GM10266 (cell line): ENCODE measurements at regions not wholly inside any gene's neighbourhood (a gene's known extent, or its start where the extent isn't known, plus 50 kb on each side); places are given as distances from the start of the nearest gene placed in this dataset.
"Not testable (repeated sequence)": the region's sequence is repeated elsewhere in the genome, so short reads cannot be mapped to it uniquely, and the experiment has no call there.

ENCODE experiments used
- DNase-seq: peaks from one replicate; pipeline ENCODE4 v3.0.0; 2012; ENCODE audit errors: extremely low spot score
- TF ChIP-seq, protein P1 (sequence below): IDR thresholded peaks from 2 replicates; pipeline ENCODE4 v1.5.1; 2012; ENCODE audit warnings: mild to moderate bottlenecking, low read depth; ENCODE audit not compliant: control insufficient read depth, insufficient read depth; ENCODE audit errors: missing control alignments

DNA sequence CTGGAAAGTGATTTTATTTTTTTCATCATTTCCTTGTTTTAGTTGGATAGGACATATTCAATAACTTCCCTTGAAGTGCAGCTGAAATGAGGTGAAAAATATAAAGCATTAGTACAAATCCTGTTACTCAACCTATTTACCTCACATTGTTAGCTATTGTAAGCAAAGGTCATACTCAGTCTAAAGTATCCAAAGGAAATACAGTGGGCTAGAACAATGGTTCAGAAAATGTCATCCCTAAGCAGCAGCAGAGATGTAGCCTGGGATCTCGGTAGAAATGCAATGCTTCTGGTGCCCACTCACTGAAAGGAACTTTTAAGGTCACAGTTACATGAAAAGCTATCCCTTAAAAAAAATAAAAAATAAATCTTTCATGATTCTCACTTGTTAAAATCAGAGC is 300.6 kb downstream of the PPP4R3C start:
- DNase-seq, result no peak
- TF ChIP-seq, protein P1, sequence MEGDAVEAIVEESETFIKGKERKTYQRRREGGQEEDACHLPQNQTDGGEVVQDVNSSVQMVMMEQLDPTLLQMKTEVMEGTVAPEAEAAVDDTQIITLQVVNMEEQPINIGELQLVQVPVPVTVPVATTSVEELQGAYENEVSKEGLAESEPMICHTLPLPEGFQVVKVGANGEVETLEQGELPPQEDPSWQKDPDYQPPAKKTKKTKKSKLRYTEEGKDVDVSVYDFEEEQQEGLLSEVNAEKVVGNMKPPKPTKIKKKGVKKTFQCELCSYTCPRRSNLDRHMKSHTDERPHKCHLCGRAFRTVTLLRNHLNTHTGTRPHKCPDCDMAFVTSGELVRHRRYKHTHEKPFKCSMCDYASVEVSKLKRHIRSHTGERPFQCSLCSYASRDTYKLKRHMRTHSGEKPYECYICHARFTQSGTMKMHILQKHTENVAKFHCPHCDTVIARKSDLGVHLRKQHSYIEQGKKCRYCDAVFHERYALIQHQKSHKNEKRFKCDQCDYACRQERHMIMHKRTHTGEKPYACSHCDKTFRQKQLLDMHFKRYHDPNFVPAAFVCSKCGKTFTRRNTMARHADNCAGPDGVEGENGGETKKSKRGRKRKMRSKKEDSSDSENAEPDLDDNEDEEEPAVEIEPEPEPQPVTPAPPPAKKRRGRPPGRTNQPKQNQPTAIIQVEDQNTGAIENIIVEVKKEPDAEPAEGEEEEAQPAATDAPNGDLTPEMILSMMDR, result no peak

DNA sequence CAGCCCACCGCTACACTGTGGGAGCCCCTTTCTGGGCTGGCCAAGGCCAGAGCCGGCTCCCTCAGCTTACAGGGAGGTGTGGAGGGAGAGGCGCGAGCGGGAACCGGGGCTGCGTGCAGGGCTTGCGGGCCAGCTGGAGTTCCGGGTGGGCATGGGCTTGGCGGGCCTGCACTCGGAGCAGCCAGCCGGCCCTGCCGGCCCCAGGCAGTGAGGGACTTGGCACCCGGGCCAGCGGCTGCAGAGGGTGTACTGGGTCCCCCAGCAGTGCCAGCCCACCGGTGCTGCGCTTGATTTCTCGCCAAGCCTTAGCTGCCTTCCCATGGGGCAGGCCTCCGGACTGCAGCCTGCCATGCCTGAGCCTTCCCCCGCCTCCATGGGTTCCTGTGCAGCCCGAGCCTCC is 306.2 kb downstream of the PPP4R3C start:
- not testable (repeated sequence) for DNase-seq

DNA sequence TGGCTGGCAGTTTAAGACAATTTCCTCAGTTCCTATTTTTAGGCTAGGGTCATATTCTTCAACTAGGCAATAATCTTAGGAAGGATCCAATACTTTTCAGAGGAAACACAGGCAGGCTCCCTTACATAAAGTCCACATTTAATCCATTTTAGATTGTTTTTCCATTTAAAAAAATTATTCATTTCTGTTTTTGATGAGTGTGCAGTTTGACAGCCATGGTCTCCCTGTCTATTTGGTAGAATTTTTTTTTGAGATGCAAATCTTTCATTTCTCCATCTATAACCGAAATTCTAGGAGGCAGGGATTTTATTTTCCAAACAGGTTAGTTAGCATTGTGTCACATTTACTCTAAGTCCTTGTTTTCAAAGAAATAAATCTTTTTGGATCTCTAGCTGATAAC is 326.8 kb downstream of the PPP4R3C start:
- TF ChIP-seq, protein P1, result no peak
- no peak for DNase-seq

DNA sequence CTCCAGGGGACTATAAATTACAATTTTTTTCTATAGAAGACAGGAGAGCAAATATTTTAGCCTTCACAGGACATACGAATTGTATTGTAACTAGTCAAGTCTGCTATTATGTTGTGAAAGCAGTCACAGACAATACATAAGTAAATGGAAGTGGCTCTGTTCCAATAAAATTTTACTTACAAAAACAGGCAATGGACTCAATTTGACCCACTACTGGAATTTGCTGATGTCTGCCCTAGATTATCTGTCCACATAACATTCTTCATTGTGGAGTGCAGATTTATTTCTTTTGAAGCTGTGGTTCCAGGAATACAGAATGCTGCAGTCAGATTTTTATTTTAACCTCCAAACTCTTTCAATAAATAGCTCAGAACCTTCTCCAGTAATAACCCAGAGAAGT is 330.3 kb downstream of the PPP4R3C start:
- TF ChIP-seq, protein P1, result no peak
- DNase-seq, result no peak

DNA sequence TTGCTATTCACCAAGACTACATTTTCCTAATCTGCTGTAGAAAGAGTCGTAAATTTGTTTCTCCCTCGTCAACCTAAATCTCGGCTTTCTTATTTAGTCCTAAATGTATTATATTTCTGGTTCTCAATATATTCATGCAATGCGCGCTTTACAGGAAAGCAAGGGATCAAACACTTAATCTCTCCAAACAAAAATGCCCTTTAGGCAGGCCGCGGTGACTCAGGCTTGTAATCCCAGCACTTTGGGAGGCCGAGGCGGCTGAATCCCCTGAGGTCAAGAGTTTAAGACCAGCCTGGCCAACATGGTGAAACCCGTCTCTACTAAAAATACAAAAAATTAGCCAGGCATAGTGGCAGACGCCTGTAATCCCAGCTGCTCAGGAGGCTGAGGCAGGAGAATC is 376.0 kb downstream of the PPP4R3C start:
- not testable (repeated sequence) for DNase-seq

DNA sequence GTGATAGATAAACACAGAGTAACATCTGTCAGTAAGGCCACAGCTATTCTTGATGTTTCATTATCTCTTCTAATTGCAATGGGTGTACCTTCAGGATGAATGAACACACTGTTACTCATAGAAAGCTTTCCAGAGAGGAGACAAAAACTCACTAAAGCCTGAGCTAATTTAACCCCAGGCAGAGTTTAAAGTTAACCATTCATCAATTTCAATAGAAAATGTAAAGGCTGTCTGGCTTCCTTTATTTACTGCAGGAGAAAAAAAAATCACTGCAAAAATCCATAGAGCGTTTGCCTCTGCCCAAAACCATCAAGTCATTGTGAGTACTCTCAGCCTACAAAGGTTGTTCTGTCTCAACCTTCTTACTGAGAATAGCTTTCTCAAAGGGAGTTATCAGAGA is 376.9 kb downstream of the PPP4R3C start:
- no peak for DNase-seq
- TF ChIP-seq, protein P1, result no peak

DNA sequence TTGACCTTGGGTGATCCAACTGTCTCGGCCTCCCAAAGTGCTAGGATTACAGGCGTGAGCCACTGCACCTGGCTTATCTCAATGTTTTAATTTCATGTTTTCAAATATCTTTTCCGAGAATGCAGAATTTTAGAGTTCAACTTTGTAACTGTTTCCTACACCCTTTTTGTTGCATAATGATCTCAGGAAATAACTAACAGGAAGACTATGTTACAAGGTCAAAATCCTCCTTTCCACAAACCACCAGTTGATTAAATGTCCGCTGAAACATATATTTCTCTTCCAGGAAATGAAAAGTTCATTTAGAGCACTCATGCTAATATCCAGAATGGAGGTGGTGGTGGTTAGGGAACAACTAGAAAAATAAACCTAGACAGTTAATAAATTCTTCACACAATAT is 377.8 kb downstream of the PPP4R3C start:
- no peak for DNase-seq
- TF ChIP-seq, protein P1, result no peak

DNA sequence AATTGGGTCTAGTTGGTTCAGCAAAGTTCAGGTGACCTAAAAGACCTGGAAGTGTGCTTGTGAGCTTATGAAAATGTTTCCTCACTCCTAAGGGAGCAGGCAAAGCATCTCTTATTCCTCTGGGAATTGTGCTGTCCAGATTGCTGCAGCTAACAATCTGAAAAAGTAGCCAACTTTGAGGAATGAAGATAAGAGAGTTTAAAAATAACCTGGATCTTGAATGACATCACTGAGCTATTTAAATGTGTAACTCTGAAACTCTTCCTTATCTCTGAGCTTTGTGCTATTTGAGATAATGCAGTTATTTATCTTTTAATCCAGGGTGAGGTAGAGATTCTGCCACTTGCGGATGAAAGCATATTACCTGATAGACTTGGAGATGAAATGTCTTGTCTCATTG is 384.8 kb downstream of the PPP4R3C start:
- TF ChIP-seq, protein P1, result no peak

More for the DNA sequence above, 384.8 kb downstream of the PPP4R3C start:
- DNase-seq, result no peak
